ENCODE measurements at regions not wholly inside any gene's neighbourhood (a gene's known extent, or its start where the extent isn't known, plus 50 kb on each side); places are given as distances from the start of the nearest gene placed in this dataset.
"Not testable (repeated sequence)": the region's sequence is repeated elsewhere in the genome, so short reads cannot be mapped to it uniquely, and the experiment has no call there.

- DNase-seq = no peak
Measured at GRCh38 chr5:63089147-63089546, 510.5 kb downstream of the LRRC70 start.

DNA sequence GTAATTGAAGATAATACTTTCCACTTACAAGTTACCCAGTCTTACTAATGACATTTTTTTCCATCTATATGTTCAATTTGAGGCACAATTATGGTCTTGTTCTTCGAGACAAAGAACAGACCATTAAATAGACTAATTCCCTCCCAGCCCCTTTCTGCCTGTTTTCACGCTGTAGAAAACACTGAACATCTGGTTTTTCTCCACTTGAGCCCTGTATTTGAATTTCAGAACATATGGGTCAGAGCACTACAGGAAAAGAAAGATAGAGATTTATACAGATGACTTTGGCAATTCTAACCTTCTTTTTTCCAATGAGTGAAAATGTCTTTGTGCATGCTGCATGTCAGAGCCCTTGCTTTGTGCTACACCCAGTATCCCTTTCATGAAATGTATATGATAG lies 506.9 kb downstream of the LRRC70 start:
- no peak for DNase-seq

DNA sequence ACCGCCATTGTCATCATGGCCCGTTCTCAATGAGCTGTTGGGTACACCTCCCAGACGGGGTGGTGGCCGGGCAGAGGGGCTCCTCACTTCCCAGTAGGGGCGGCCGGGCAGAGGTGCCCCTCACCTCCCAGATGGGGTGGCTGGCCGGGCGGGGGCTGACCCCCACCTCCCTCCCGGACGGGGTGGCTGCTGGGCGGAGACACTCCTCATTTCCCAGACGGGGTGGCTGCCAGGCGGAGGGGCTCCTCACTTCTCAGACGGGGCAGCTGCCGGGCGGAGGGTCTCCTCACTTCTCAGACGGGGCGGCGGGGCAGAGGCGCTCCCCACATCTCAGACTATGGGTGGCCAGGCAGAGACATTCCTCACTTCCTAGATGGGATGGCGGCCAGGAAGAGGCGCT lies 505.1 kb downstream of the LRRC70 start:
- DNase-seq = not testable (repeated sequence)

DNA sequence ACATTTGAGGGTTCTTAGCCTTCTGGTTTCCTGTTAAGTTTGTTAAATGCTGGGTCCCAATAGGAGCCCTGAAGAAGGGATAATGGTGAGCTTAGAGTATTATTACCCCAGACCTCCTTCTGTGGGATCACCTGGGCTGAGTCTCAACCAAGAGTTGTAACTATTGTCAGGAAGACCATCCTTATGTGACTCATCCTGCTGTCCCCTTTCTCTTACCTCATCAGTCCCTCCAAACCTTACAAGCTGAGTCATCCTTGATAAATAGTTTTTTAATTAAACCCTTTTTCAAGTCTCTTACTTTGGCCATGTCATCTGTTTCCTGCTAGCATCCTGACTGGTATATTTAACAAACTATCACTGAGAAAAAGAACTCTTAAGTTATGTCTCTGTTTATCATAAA lies 502.8 kb downstream of the LRRC70 start:
- DNase-seq = no peak

- no peak for DNase-seq
Measured at GRCh38 chr5:63070001-63070400, 491.4 kb downstream of the LRRC70 start.

- no peak for DNase-seq
Measured at GRCh38 chr5:63055421-63055820, 476.8 kb downstream of the LRRC70 start.

DNA sequence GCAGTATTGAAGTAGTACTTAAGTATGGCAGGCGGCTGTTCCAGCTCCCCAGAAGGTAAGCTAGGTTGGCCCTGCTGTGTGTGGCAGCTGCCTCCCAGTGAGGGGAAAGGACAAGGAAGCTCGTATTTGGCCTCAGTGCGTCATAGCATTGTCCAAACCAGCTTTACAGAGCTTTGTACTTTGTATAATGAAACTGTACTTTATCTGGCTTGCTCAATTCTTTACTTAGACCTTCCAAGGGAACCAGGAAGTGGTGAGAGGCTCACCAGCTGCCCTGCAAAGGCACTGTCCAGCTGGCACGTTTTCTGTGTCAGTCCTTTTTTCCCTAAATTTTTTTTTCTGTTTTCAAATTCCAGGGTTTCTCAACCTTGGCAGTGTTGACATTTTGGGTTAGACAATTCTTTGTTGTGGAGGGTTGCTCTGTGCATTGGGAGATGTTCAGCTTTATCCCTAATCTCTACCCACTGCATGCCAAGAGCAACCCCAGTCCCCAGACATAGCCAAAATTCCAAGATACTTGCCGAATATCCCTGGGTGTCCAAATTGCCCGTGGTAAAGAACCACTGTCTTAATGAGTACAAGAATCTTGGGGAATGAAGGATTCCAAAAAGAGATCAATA lies 474.5 kb downstream of the LRRC70 start:
- no peak for DNase-seq

DNA sequence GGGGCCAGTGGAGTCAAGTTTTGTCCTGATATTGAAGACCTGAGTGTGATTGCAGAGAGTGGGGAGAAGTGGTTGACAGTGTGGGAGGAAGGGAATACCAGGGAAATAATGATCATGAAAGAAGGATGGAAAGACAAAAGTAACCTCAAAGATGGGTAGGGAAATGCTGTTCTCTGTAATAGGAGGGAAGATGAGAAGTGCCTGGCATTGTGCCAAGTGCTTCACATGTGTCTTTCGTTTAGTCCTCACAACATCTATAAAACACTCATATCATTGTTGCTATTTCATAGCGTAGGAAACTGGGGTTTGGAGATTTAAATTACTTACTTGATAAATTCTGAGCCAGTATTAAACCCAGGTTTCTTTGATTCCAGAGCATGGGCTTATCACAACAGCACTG lies 472.3 kb downstream of the LRRC70 start:
- no peak for DNase-seq

- DNase-seq = no peak
Measured at GRCh38 chr5:63049935-63050334, 471.3 kb downstream of the LRRC70 start.

GRCh38 chr5:63043792-63044191 lies 465.2 kb downstream of the LRRC70 start:
- DNase-seq = no peak

- no peak for DNase-seq
Measured at GRCh38 chr5:63032343-63032742, 453.7 kb downstream of the LRRC70 start.

GRCh38 chr5:63029891-63030290 lies 451.3 kb downstream of the LRRC70 start:
- no peak for DNase-seq

GRCh38 chr5:63025679-63026078 lies 447.1 kb downstream of the LRRC70 start:
- DNase-seq = no peak

GRCh38 chr5:63022403-63022802 lies 443.8 kb downstream of the LRRC70 start:
- no peak for DNase-seq

DNA sequence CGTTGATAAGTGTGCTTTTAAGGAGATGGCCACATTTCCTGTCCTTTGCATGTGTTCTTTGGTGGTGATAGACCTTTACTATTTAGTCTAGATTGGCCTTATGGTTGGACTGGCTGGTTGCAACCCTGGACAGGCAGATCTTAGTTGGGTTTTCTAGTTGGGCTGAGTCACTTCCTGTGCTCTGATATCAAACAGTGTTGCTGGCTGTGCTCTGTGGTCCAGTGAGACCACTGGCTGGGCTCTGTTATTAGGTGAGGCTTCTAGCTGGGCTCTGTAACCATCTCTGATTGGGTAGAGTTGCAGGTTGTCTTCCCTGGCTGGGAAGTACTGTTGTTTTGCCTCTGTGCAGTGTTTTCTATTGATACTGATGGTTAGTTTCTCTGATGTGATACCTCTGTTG lies 432.5 kb downstream of the LRRC70 start:
- DNase-seq = no peak

GRCh38 chr5:63008195-63008594 lies 429.6 kb downstream of the LRRC70 start:
- DNase-seq = no peak

GRCh38 chr5:62994842-62995241 lies 416.2 kb downstream of the LRRC70 start:
- not testable (repeated sequence) for DNase-seq

GRCh38 chr5:62985749-62986148 lies 407.1 kb downstream of the LRRC70 start:
- DNase-seq = no peak

- no peak for DNase-seq
Measured at GRCh38 chr5:62982348-62982747, 403.7 kb downstream of the LRRC70 start.

DNA sequence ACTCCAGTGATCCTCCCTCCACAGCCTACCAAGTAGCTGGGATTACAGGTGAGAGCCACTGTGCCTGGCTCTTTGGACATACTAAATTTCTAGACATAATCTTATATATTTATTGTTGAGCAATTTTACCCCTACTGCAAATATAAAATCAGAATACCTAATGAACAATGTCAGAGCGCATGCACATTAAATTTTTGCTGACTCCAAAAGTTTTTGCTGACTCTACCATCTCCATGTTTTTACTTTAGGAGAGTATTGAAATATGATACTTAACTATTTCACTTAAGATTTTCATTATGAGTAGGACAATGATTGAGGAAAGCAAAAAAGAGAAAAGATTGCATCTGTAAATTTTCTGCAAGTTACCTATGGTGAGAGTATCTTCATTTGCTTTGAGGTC lies 402.3 kb downstream of the LRRC70 start:
- DNase-seq = no peak

GRCh38 chr5:62979472-62979871 lies 400.9 kb downstream of the LRRC70 start:
- no peak for DNase-seq

- no peak for DNase-seq
Measured at GRCh38 chr5:62977661-62978060, 399.0 kb downstream of the LRRC70 start.

DNA sequence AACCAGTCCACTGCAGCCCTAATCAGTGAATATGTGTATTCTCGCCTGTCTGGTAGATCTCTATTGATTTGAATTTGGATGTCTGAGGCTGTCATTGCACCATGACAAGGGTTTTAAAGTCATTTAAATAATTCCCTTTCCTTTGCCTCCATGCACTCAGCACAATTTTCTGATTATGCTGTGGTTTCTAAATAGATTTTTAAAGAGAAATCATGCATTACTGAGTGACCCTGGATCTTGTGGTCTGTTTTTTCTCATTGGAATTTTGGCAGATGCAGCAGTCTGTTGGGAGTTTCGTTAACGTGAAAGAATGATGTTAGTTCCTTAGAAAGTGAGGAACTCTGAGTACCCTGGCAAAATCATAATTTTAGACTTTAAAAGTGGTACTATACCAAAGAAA lies 396.0 kb downstream of the LRRC70 start:
- DNase-seq = no peak

GRCh38 chr5:62969409-62970120 lies 390.9 kb downstream of the LRRC70 start:
- no peak for DNase-seq

DNA sequence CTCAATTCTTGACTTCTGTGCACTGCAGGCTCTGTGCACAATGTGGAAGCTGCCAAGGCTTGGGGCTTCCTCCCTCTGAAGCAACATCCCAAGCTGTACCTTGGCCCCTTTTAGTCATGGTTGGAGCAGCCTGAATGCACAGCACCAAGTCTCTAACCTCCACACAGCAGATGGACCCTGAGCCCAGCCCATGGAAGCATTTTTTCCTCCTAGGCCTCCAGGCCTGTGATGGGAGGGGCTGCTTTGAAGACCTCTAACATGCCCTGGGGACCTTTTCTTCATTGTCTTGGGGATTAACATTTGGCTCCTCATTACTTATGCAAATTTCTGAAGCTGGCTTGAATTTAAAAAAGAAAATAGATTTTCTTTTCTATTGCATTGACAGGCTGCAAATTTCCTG lies 385.8 kb downstream of the LRRC70 start:
- DNase-seq = no peak

Data from NCI-H526 (cell line).